GM23248 (cell line): ENCODE measurements at regions not wholly inside any gene's neighbourhood (a gene's known extent, or its start where the extent isn't known, plus 50 kb on each side); places are given as distances from the start of the nearest gene placed in this dataset.

Experiments
- EZH2 ChIP-seq: fragments of 200-600 bp; sonication (generic); IDR thresholded peaks from 2 replicates; pipeline ENCODE4 v1.6.1; 2018; ENCODE audit warnings: antibody characterized with exemption, mild to moderate bottlenecking; ENCODE audit not compliant: insufficient read depth, poor library complexity, severe bottlenecking
- EZH2phosphoT487 ChIP-seq: fragments of 200-600 bp; sonication (generic); IDR thresholded peaks from 2 replicates; pipeline ENCODE4 v1.6.1; 2018; ENCODE audit warnings: antibody characterized with exemption, moderate library complexity, mild to moderate bottlenecking, low read depth; ENCODE audit not compliant: insufficient read depth

- no peak for TF ChIP-seq EZH2
- TF ChIP-seq EZH2phosphoT487, result no peak
Measured at GRCh38 chr7:80563561-80564327, 51.9 kb upstream of the GNAT3 start.
